Adrenal gland (tissue), 9 donors: ENCODE measurements at regions not wholly inside any gene's neighbourhood (a gene's known extent, or its start where the extent isn't known, plus 50 kb on each side); places are given as distances from the start of the nearest gene placed in this dataset.

Experiments
- DNase-seq, 7 donors: peaks; one replicate each; pipeline ENCODE4 v3.0.0-alpha.2; 2019 to 2020
- H3K27ac ChIP-seq, 5 donors: fragments of 200-600 bp; sonication (generic) in 4 of 5; 1 replicate in 3 of 5; 2 replicates in 2 of 5; pipeline versions ENCODE4 v1.5.1 to v1.8.0; 2016 to 2020; ENCODE audit warnings: mild to moderate bottlenecking in 1 of 5
- H3K27me3 ChIP-seq: fragments of 200-600 bp; 2 replicates; pipeline ENCODE4 v1.8.0; 2021
- H3K36me3 ChIP-seq, 2 donors: fragments of 200-600 bp; replicated peaks in 1 of 2; 1 replicate in 1 of 2; 2 replicates in 1 of 2; pipeline versions ENCODE4 v1.5.1 to v1.8.0; 2018 to 2022
- H3K4me1 ChIP-seq, 2 donors: fragments of 200-600 bp; replicated peaks in 1 of 2; 1 replicate in 1 of 2; 2 replicates in 1 of 2; pipeline versions ENCODE4 v1.5.1 to v1.8.0; 2018 to 2021
- H3K4me3 ChIP-seq, 4 donors: fragments of 200-600 bp; sonication (generic) in 3 of 4; one replicate each; pipeline ENCODE4 v1.5.1; 2016 to 2018
- H3K9me3 ChIP-seq, 3 donors: fragments of 200-600 bp; sonication (generic) in 1 of 3; replicated peaks in 1 of 3; 1 replicate in 2 of 3; 2 replicates in 1 of 3; pipeline versions ENCODE4 v1.5.1 to v1.8.0; 2016 to 2021
- CTCF ChIP-seq, 6 experiments: fragments of 450-650 bp in 4 of 6; fragments of 200-600 bp in 2 of 6; sonication (generic) in 1 of 6; IDR thresholded peaks; 1 replicate in 5 of 6; 2 replicates in 1 of 6; pipeline versions ENCODE4 v1.5.1 to v1.8.0; 2016 to 2021; ENCODE audit warnings: antibody characterized with exemption in 6 of 6, mild to moderate bottlenecking in 2 of 6, moderate library complexity in 1 of 6
- POLR2A ChIP-seq, 2 donors: fragments of 450-650 bp; IDR thresholded peaks; one replicate each; pipeline ENCODE4 v1.6.1; 2017; ENCODE audit warnings: antibody characterized with exemption in 2 of 2, mild to moderate bottlenecking in 2 of 2, moderate library complexity in 1 of 2
- WGBS, 4 donors: extraction: QIAGEN DNeasy Blood & Tissue Kit in 2 of 4; methylation state at CpG; one replicate each; pipeline versions ENCODE4 v1.1.5 to v1.1.7; 2013 to 2017; 5-methylcytosine and 5-hydroxymethylcytosine counted together
- intact Hi-C, 2 donors: fragments of 100-400 bp; cut with DNase I; formaldehyde crosslinking; loops; one replicate each; pipeline versions ENCODE4 v1.14.1 to v1.15.0; 2022 to 2023
- donor health status: healthy with polysubstance abuse.
- donor health status: Bipolar disorder and iron deficiency.
- donor health status: DM: yes; HTN: yes; CAD: no.
- donor health status: DM: no; HTN: no; CAD: no.
- donor health status: DM: no; HTN: no; CAD: no.

DNA sequence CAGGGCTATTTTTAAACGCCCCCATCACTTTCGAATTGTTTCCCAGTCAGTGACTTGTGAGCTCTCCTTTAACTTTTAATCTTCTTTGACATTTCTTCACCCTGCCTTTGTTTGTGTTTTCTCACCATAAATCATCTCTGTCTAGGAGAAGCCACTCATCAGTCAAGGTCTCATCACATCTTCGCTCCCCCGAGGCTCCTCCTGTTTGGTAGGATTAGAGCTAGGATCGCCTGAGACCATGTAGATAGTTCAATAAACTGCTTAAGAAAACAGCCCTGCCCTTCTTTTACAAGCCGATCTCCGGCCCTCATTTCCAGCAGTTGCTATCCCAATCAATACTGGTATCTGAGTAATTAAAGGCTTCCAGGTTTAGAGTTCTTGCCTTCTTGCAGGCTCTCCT, 472.8 kb upstream of the ADARB2 start:
- H3K4me1 ChIP-seq, result no peaks in the 10 kb centered on the region
- no peak for TF ChIP-seq CTCF (IDR thresholded peaks at IDR 0.05)
- intact Hi-C loops, result no loop called here
- H3K4me3 ChIP-seq, result no peak overlapping the region
- no peak for DNase-seq
- 10 to 19% (median 15%) methylated on average over 7 of the region's 7 CpGs for WGBS, 4 donors
- H3K36me3 ChIP-seq, result no peaks in the 10 kb centered on the region
- no peak overlapping the region for H3K27ac ChIP-seq
- no peaks in the 10 kb centered on the region for H3K9me3 ChIP-seq
- H3K27me3 ChIP-seq, result peaks cover 9% of the 10 kb centered on the region

GRCh38 chr10:2208106-2208505, 470.8 kb upstream of the ADARB2 start:
- TF ChIP-seq CTCF (IDR thresholded peaks at IDR 0.05), result no peak
- no peak for TF ChIP-seq POLR2A (IDR thresholded peaks at IDR 0.05)
- no peaks in the 10 kb centered on the region for H3K4me1 ChIP-seq
- H3K36me3 ChIP-seq, result no peaks in the 10 kb centered on the region
- H3K27ac ChIP-seq, result no peak overlapping the region
- WGBS, 4 donors, result 65 to 76% (median 68%) methylated on average over 7 of the region's 7 CpGs
- no peak for DNase-seq
- intact Hi-C loops, result no loop called here
- no peaks in the 10 kb centered on the region for H3K27me3 ChIP-seq
- no peaks in the 10 kb centered on the region for H3K9me3 ChIP-seq
- H3K4me3 ChIP-seq, result no peak overlapping the region

DNA sequence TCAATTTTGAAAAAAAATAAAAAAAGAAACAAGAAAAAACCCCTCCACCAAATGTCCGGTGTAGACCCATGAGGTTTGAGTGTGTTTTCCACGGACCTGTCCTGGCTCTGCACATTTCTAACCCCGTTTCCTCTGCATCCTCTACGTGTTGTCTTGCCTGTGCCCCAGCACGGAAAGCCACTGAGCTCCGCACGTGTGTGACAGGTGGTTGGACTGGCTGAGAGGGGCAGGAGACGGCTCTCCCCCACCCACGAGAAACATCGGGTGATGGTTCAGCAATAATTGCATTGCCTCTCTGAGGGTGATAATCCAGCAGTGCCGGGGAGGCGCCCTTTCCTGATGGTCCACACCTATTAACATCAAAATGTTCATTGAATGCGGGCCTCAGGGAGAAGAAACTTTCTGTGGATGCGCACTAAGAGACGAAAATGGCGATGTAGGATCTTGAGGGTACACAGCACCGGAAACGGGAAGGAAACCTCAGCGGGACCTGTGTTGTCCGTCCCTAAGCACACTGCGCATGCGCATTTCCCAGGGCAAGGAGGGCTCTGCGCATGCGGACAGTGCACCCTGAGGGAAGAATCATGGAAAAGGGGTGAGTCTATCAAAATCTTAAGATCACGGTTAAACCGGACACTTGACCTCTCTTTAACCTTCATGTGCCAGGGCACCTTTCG, 470.1 kb upstream of the ADARB2 start:
- DNase-seq, result no peak
- intact Hi-C loops, result no loop called here
- H3K4me3 ChIP-seq, result no peak overlapping the region
- no peaks in the 10 kb centered on the region for H3K36me3 ChIP-seq
- no peaks in the 10 kb centered on the region for H3K27me3 ChIP-seq
- no peak for TF ChIP-seq CTCF (IDR thresholded peaks at IDR 0.05)
- TF ChIP-seq POLR2A (IDR thresholded peaks at IDR 0.05), result no peak
- no peaks in the 10 kb centered on the region for H3K4me1 ChIP-seq
- 87 to 94% (median 90%) methylated on average over 27 of the region's 27 CpGs for WGBS, 4 donors
- no peaks in the 10 kb centered on the region for H3K9me3 ChIP-seq
- H3K27ac ChIP-seq, result no peak overlapping the region

DNA sequence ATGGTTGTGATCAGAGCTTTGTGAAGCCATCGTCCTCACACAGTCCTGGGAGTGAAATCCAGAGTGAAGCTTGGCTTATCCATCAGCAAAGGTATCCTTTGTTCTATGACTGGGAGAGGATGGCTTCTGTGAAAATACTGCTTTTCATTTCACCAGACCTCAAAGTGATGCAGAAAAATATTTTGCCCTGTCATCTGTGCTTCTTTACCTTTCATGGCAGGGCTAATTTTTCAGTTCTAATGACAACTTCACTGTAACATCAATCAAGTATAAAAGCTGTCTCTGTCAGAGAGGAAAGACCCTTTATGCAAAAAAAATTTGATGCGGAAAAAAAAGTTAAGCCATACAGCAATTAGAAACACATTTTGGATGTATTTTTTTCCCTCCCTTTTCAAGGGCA, 468.1 kb upstream of the ADARB2 start:
- Histone ChIP-seq H3K27me3 (no peaks in the 10 kb centered on the region), H3K36me3 (no peaks in the 10 kb centered on the region), H3K27ac (no peak overlapping the region), H3K4me3 (no peak overlapping the region), H3K4me1 (no peaks in the 10 kb centered on the region), H3K9me3 (no peaks in the 10 kb centered on the region)
- TF ChIP-seq CTCF (IDR thresholded peaks at IDR 0.05), result no peak
- TF ChIP-seq POLR2A (IDR thresholded peaks at IDR 0.05), result no peak
- 48 to 60% (median 56%) methylated on average over 2 of the region's 2 CpGs for WGBS, 4 donors
- intact Hi-C loops, result no loop called here
- DNase-seq, result no peak
